ENCODE measurements at regions not wholly inside any gene's neighbourhood (a gene's known extent, or its start where the extent isn't known, plus 50 kb on each side); places are given as distances from the start of the nearest gene placed in this dataset.
"Not testable (repeated sequence)": the region's sequence is repeated elsewhere in the genome, so short reads cannot be mapped to it uniquely, and the experiment has no call there.

DNA sequence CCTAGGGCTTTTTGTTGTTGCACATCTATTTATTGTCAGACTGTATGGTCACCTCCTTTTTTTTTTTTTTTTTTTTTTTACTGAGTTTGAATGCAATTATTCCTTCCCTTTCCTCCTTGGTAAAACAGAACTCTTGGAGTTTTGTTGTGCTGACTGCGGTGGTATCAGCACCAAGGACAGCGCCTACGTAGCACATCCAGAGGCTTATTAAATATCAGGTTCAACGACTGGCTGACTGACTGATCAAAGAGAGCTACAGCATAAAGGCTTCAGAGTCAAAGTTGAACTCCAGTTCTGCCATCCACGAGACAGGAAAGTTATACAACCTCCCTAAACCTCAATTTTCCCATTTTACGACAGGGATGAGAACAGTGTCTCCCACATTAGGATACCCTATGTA, 86.1 kb upstream of the RBFOX1 start:
- TF ChIP-seq, protein P1, sequence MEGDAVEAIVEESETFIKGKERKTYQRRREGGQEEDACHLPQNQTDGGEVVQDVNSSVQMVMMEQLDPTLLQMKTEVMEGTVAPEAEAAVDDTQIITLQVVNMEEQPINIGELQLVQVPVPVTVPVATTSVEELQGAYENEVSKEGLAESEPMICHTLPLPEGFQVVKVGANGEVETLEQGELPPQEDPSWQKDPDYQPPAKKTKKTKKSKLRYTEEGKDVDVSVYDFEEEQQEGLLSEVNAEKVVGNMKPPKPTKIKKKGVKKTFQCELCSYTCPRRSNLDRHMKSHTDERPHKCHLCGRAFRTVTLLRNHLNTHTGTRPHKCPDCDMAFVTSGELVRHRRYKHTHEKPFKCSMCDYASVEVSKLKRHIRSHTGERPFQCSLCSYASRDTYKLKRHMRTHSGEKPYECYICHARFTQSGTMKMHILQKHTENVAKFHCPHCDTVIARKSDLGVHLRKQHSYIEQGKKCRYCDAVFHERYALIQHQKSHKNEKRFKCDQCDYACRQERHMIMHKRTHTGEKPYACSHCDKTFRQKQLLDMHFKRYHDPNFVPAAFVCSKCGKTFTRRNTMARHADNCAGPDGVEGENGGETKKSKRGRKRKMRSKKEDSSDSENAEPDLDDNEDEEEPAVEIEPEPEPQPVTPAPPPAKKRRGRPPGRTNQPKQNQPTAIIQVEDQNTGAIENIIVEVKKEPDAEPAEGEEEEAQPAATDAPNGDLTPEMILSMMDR (IDR thresholded peaks at IDR 0.05; ENCODE audit: low read depth, low read length) = no peak
- no peak overlapping the region for H3K4me3 ChIP-seq (ENCODE audit: low read depth, low read length)

- no peak overlapping the region for H3K4me3 ChIP-seq (ENCODE audit: low read depth, low read length)
- TF ChIP-seq, protein P1 (IDR thresholded peaks at IDR 0.05; ENCODE audit: low read depth, low read length) = no peak
These were observed 93.1 kb upstream of the RBFOX1 start for GRCh38 chr16:7239547-7239946.

GRCh38 chr16:7236824-7237410, 95.7 kb upstream of the RBFOX1 start:
- H3K4me3 ChIP-seq (ENCODE audit: low read depth, low read length) = no peak overlapping the region
- TF ChIP-seq, protein P1 (IDR thresholded peaks at IDR 0.05; ENCODE audit: low read depth, low read length) = no peak

- no peak overlapping the region for H3K4me3 ChIP-seq (ENCODE audit: low read depth, low read length)
- TF ChIP-seq, protein P1 (IDR thresholded peaks at IDR 0.05; ENCODE audit: low read depth, low read length) = no peak
These were observed 98.7 kb upstream of the RBFOX1 start for GRCh38 chr16:7233975-7234374.

- TF ChIP-seq, protein P1 (IDR thresholded peaks at IDR 0.05; ENCODE audit: low read depth, low read length) = no peak
- no peak overlapping the region for H3K4me3 ChIP-seq (ENCODE audit: low read depth, low read length)
These were observed 100.9 kb upstream of the RBFOX1 start for GRCh38 chr16:7231762-7232161.

GRCh38 chr16:7229433-7230218, 103.0 kb upstream of the RBFOX1 start:
- not testable (repeated sequence) for H3K4me3 ChIP-seq (ENCODE audit: low read depth, low read length)

- H3K4me3 ChIP-seq (ENCODE audit: low read depth, low read length) = no peak overlapping the region
- TF ChIP-seq, protein P1 (IDR thresholded peaks at IDR 0.05; ENCODE audit: low read depth, low read length) = no peak
These were observed 105.4 kb upstream of the RBFOX1 start for GRCh38 chr16:7227229-7227721.

All from WI38 (cell line).